H1 (cell line): ENCODE measurements at regions not wholly inside any gene's neighbourhood (a gene's known extent, or its start where the extent isn't known, plus 50 kb on each side); places are given as distances from the start of the nearest gene placed in this dataset.

Source experiments
- MAFK ChIP-seq: IDR thresholded peaks from 2 replicates; pipeline ENCODE4 v1.6.1; 2012; ENCODE audit warnings: low read depth, mild to moderate bottlenecking, improper control_type of control experiment, low read length
- PHF8 ChIP-seq: fragments of 200-600 bp; sonication (generic); conservative IDR thresholded peaks from 2 replicates; pipeline ENCODE4 v1.7.1; 2012; ENCODE audit warnings: low read depth, mild to moderate bottlenecking, inconsistent platforms, low read length, moderate library complexity
- POLR2A ChIP-seq, 2 experiments: IDR thresholded peaks; 1 replicate in 1 of 2; 2 replicates in 1 of 2; pipeline ENCODE4 v1.6.1; 2011; ENCODE audit warnings: low read depth in 2 of 2, low read length in 2 of 2, mild to moderate bottlenecking in 2 of 2; ENCODE audit errors: control extremely low read depth in 1 of 2
- POLR2AphosphoS5 ChIP-seq: IDR thresholded peaks from 2 replicates; pipeline ENCODE4 v1.6.1; 2011; ENCODE audit warnings: low read depth, low read length
- SIRT6 ChIP-seq: IDR thresholded peaks from one replicate; pipeline ENCODE4 v1.7.1; 2012; ENCODE audit warnings: low read length, inconsistent platforms
- SRF ChIP-seq: IDR thresholded peaks from 2 replicates; pipeline ENCODE4 v1.6.1; 2011; ENCODE audit warnings: mild to moderate bottlenecking, low read depth, low read length, moderate library complexity
- TF ChIP-seq, protein P1 (sequence below): fragments of 300-600 bp; sonication (generic); IDR thresholded peaks from 2 replicates; pipeline ENCODE4 v1.7.1; 2012; ENCODE audit warnings: low read length, moderate library complexity, mild to moderate bottlenecking, inconsistent platforms; ENCODE audit not compliant: insufficient replicate concordance

DNA sequence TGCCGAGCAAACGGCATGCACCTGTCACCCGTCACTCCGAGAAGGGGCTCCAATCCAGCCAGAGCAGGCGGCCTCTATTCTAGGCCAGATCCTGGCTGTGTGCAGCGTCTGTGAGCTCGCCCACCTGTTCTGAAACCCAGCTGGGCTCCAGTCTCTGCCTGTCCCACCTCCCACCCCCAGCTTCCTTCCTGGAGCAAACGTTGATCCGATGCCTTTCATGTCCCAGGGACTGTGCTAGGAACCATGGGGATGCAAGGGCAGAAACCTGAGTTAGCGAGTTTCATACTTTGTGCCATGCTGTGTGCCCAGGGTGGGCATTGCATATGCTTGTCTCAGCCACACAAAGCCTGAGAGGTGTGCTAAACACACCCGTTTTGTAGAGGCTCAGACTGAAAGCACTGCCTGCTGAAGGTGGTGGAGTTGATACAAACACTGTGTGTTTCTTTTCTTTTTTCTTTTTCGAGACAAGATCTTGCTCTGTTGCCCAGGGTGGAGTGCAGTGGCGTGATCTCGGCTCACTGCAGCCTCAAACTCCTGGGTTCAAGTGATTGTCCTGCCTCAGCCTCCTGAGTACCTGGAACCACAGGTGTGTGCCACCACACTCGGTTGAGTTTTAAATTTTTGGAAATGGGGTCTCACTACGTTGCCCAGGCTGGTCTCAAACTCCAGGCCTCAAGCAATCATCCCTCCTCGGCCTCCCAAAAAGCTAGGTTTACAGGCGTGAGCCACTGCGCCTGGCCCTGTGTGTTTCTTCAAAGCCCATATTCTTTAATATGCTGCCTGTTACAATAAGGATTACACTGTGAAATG, 84.1 kb upstream of the MED13L start:
- TF ChIP-seq MAFK (no peak), SRF (no peak), SIRT6 (no peak), PHF8 (no peak), POLR2A (IDR thresholded peaks at IDR 0.05; ENCODE audit: control extremely low read depth in 1 of 2, low read depth in 2 of 2, low read length in 2 of 2) (no peak), POLR2AphosphoS5 (no peak)
- TF ChIP-seq, protein P1, sequence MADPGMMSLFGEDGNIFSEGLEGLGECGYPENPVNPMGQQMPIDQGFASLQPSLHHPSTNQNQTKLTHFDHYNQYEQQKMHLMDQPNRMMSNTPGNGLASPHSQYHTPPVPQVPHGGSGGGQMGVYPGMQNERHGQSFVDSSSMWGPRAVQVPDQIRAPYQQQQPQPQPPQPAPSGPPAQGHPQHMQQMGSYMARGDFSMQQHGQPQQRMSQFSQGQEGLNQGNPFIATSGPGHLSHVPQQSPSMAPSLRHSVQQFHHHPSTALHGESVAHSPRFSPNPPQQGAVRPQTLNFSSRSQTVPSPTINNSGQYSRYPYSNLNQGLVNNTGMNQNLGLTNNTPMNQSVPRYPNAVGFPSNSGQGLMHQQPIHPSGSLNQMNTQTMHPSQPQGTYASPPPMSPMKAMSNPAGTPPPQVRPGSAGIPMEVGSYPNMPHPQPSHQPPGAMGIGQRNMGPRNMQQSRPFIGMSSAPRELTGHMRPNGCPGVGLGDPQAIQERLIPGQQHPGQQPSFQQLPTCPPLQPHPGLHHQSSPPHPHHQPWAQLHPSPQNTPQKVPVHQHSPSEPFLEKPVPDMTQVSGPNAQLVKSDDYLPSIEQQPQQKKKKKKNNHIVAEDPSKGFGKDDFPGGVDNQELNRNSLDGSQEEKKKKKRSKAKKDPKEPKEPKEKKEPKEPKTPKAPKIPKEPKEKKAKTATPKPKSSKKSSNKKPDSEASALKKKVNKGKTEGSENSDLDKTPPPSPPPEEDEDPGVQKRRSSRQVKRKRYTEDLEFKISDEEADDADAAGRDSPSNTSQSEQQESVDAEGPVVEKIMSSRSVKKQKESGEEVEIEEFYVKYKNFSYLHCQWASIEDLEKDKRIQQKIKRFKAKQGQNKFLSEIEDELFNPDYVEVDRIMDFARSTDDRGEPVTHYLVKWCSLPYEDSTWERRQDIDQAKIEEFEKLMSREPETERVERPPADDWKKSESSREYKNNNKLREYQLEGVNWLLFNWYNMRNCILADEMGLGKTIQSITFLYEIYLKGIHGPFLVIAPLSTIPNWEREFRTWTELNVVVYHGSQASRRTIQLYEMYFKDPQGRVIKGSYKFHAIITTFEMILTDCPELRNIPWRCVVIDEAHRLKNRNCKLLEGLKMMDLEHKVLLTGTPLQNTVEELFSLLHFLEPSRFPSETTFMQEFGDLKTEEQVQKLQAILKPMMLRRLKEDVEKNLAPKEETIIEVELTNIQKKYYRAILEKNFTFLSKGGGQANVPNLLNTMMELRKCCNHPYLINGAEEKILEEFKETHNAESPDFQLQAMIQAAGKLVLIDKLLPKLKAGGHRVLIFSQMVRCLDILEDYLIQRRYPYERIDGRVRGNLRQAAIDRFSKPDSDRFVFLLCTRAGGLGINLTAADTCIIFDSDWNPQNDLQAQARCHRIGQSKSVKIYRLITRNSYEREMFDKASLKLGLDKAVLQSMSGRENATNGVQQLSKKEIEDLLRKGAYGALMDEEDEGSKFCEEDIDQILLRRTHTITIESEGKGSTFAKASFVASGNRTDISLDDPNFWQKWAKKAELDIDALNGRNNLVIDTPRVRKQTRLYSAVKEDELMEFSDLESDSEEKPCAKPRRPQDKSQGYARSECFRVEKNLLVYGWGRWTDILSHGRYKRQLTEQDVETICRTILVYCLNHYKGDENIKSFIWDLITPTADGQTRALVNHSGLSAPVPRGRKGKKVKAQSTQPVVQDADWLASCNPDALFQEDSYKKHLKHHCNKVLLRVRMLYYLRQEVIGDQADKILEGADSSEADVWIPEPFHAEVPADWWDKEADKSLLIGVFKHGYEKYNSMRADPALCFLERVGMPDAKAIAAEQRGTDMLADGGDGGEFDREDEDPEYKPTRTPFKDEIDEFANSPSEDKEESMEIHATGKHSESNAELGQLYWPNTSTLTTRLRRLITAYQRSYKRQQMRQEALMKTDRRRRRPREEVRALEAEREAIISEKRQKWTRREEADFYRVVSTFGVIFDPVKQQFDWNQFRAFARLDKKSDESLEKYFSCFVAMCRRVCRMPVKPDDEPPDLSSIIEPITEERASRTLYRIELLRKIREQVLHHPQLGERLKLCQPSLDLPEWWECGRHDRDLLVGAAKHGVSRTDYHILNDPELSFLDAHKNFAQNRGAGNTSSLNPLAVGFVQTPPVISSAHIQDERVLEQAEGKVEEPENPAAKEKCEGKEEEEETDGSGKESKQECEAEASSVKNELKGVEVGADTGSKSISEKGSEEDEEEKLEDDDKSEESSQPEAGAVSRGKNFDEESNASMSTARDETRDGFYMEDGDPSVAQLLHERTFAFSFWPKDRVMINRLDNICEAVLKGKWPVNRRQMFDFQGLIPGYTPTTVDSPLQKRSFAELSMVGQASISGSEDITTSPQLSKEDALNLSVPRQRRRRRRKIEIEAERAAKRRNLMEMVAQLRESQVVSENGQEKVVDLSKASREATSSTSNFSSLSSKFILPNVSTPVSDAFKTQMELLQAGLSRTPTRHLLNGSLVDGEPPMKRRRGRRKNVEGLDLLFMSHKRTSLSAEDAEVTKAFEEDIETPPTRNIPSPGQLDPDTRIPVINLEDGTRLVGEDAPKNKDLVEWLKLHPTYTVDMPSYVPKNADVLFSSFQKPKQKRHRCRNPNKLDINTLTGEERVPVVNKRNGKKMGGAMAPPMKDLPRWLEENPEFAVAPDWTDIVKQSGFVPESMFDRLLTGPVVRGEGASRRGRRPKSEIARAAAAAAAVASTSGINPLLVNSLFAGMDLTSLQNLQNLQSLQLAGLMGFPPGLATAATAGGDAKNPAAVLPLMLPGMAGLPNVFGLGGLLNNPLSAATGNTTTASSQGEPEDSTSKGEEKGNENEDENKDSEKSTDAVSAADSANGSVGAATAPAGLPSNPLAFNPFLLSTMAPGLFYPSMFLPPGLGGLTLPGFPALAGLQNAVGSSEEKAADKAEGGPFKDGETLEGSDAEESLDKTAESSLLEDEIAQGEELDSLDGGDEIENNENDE: no peak
